ENCODE measurements at regions not wholly inside any gene's neighbourhood (a gene's known extent, or its start where the extent isn't known, plus 50 kb on each side); places are given as distances from the start of the nearest gene placed in this dataset.

- no peak for TF ChIP-seq ZZZ3 (IDR thresholded peaks at IDR 0.05; ENCODE audit: control insufficient read depth, insufficient read length, low read depth)
- TF ChIP-seq ZBTB4 (CRISPR knock-in tag; IDR thresholded peaks at IDR 0.05): no peak
- TF ChIP-seq CBFB (IDR thresholded peaks at IDR 0.05; ENCODE audit: low read depth): no peak
- TF ChIP-seq SPI1 (IDR thresholded peaks at IDR 0.05; ENCODE audit: borderline replicate concordance, insufficient read depth, low read depth, low read length): no peak
Observed at GRCh38 chr11:56841210-56841810, 92.8 kb upstream of the OR9G4 start.

Measured in GM12878 (cell line).